ENCODE measurements at regions not wholly inside any gene's neighbourhood (a gene's known extent, or its start where the extent isn't known, plus 50 kb on each side); places are given as distances from the start of the nearest gene placed in this dataset.

GRCh38 chr2:239779584-239779983 is 245.6 kb downstream of the NDUFA10 start:
- no peak for DNase-seq (ENCODE audit: low spot score)

GRCh38 chr2:239778861-239779558 is 246.1 kb downstream of the NDUFA10 start:
- DNase-seq (ENCODE audit: low spot score) = no peak

GRCh38 chr2:239778042-239778851 is 246.9 kb downstream of the NDUFA10 start:
- no peak for DNase-seq (ENCODE audit: low spot score)

GRCh38 chr2:239777219-239777618 is 247.9 kb downstream of the NDUFA10 start:
- no peak for DNase-seq (ENCODE audit: low spot score)

- DNase-seq (ENCODE audit: low spot score) = no peak
These were observed 248.6 kb downstream of the NDUFA10 start for GRCh38 chr2:239776436-239777005.

GRCh38 chr2:239775623-239776435 is 249.3 kb downstream of the NDUFA10 start:
- DNase-seq (ENCODE audit: low spot score) = no peak

- no peak for DNase-seq (ENCODE audit: low spot score)
These were observed 250.1 kb downstream of the NDUFA10 start for GRCh38 chr2:239774933-239775622.

GRCh38 chr2:239774142-239774462 is 251.0 kb downstream of the NDUFA10 start:
- DNase-seq (ENCODE audit: low spot score) = no peak

GRCh38 chr2:239773228-239774141 is 251.7 kb downstream of the NDUFA10 start:
- no peak for DNase-seq (ENCODE audit: low spot score)

- DNase-seq (ENCODE audit: low spot score) = no peak
These were observed 252.4 kb downstream of the NDUFA10 start for GRCh38 chr2:239772721-239773120.

GRCh38 chr2:239770246-239770639 is 254.9 kb downstream of the NDUFA10 start:
- DNase-seq (ENCODE audit: low spot score) = no peak

GRCh38 chr2:239769554-239770245 is 255.4 kb downstream of the NDUFA10 start:
- DNase-seq (ENCODE audit: low spot score) = no peak

- no peak for DNase-seq (ENCODE audit: low spot score)
These were observed 256.1 kb downstream of the NDUFA10 start for GRCh38 chr2:239768907-239769553.

- DNase-seq (ENCODE audit: low spot score) = no peak
These were observed 256.9 kb downstream of the NDUFA10 start for GRCh38 chr2:239768031-239768790.

- DNase-seq (ENCODE audit: low spot score) = no peak
These were observed 257.9 kb downstream of the NDUFA10 start for GRCh38 chr2:239767021-239767905.

- DNase-seq (ENCODE audit: low spot score) = no peak
These were observed 259.2 kb downstream of the NDUFA10 start for GRCh38 chr2:239765911-239766310.

- DNase-seq (ENCODE audit: low spot score) = no peak
These were observed 259.9 kb downstream of the NDUFA10 start for GRCh38 chr2:239765076-239765845.
